NCI-H1092 treated with DMSO at 0.1 percent for 48 hours (cell line): ENCODE measurements at regions not wholly inside any gene's neighbourhood (a gene's known extent, or its start where the extent isn't known, plus 50 kb on each side); places are given as distances from the start of the nearest gene placed in this dataset.

Experiments
- DNase-seq: peaks from one replicate; lab custom pipeline; 2025; lab: John Stamatoyannopoulos, UW

DNA sequence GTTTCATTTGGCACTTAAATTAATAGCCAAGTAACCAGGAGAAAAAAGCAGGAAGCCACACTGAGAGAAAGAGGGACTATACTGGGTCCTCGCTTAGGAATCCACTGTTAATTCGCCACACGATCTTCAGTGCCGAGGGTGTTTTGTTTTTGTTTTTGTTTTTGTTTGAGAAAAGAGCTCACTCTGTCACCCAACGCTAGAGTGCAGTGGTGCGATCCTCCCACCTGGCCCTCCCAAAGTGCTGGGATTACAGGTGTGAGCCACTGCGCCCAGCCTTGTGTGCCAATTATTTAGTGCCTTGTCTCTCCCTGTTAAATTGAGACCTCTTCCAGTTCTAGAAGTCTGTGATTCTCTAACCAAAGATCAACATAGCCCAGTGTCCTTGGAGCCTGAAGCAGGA lies 53.8 kb upstream of the TPM1 start:
- no peak for DNase-seq

DNA sequence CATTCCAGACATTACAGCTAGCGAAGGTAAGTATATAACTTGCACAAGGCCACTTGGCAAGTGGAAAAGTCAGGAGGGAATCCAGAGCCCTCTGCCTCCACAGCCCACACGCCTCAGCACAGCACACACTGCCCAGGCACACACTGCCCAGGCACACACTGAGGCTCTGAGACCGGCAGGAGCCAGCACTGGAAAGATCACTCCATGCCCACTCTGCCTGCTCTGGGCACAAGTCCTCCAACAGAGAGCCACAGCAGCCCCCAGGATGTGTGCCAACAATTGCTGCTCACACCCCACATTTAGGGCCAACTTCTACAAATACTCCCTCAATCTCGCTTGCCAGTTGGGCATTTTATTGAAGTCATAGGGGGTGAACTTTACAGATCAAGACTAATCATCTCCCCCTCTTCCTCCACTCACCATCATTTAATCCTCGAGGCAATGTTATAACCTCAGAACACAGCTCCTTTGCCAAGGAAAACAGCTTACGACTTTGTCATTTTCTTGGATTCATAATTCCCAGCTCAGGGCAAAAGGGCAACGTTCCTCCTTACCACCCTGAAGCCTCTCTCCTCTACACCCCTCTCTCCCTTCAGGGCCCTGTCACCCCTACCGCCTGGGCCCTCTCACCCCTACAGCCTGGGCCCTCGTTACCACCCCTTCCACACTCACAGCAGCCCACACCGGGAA lies 53.0 kb upstream of the TPM1 start:
- no peak for DNase-seq

DNA sequence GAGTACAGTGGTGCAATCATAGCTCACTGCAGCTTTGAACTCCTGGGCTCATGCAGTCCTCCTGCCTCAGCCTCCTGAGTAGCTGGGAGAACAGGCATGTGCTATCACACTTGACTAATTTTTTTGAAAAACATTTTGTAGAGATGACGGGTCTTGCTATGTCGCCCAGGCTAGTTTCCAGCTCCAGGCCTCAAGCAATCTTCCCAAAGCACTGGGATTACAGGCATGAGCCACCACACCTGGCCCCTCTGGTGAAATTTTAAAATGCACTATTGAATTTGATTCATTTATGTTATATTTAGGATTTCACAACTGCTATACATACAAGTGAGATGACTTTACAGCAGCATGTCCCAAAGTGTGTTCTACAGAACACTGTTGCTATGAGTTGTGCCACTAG lies 50.8 kb upstream of the TPM1 start:
- DNase-seq: no peak

DNA sequence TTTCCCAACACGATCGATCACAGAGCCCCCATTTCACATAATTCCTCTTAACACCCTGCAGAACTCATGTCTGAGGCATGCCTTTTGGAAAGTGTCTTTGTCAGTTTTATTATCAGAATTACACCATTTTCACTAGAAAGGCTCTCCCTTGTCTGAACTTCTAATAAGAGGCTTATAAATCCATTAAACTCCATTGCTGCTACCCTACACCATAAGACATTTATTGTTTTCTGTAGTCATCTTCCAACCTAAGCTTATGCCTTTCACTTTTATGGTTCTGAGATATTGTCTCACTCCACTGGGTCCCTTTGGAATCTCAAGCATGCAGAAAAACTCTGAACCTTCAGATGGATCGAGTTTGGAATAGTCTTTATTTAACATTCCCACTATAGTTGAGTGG lies 50.2 kb upstream of the TPM1 start:
- DNase-seq: no peak
